DND-41 (cell line): ENCODE measurements at regions not wholly inside any gene's neighbourhood (a gene's known extent, or its start where the extent isn't known, plus 50 kb on each side); places are given as distances from the start of the nearest gene placed in this dataset.

Source experiments
- ATAC-seq: fragments of 200-7000 bp; cut with Tn5 transposase; 3 replicates; pipeline ENCODE4 v1.9.1; 2021; ENCODE audit warnings: low read depth; ENCODE audit not compliant: insufficient read depth
- DNase-seq: peaks from one replicate; pipeline ENCODE4 v3.0.0-alpha.2; 2020
- H2AFZ ChIP-seq: 2 replicates; pipeline ENCODE4 v1.6.0; 2012; ENCODE audit warnings: low read depth, low read length
- H3K27ac ChIP-seq: 2 replicates; pipeline ENCODE4 v1.5.1; 2012; ENCODE audit warnings: low read length, inconsistent platforms
- H3K27me3 ChIP-seq: fragments of 200-600 bp; sonication (generic); 2 replicates; pipeline ENCODE4 v1.6.0; 2012; ENCODE audit warnings: low read length, mild to moderate bottlenecking, inconsistent platforms; ENCODE audit not compliant: insufficient read depth, poor library complexity
- H3K36me3 ChIP-seq: 2 replicates; pipeline ENCODE4 v1.5.1; 2012; ENCODE audit warnings: low read length, inconsistent platforms; ENCODE audit not compliant: insufficient read depth
- H3K4me1 ChIP-seq: 2 replicates; pipeline ENCODE4 v1.5.1; 2012; ENCODE audit warnings: mild to moderate bottlenecking, low read length; ENCODE audit not compliant: insufficient read depth
- H3K4me2 ChIP-seq: 2 replicates; pipeline ENCODE4 v1.6.0; 2012; ENCODE audit warnings: mild to moderate bottlenecking, moderate library complexity, low read length, inconsistent platforms; ENCODE audit not compliant: insufficient read depth
- H3K4me3 ChIP-seq, 2 experiments: fragments of 200-600 bp in 1 of 2; shearing (Covaris generic) in 1 of 2; 2 replicates each; pipeline ENCODE4 v1.5.1; 2012 to 2016; ENCODE audit warnings: inconsistent platforms in 2 of 2, low read length in 2 of 2, mild to moderate bottlenecking in 2 of 2, low read depth in 1 of 2, moderate library complexity in 1 of 2
- H3K79me2 ChIP-seq: 2 replicates; pipeline ENCODE4 v1.6.0; 2012; ENCODE audit warnings: low read length, inconsistent platforms; ENCODE audit not compliant: insufficient read depth
- H3K9ac ChIP-seq: 2 replicates; pipeline ENCODE4 v1.6.0; 2012; ENCODE audit warnings: low read depth, mild to moderate bottlenecking, inconsistent platforms, low read length, moderate library complexity
- H3K9me3 ChIP-seq: 2 replicates; pipeline ENCODE4 v1.5.1; 2012; ENCODE audit warnings: low read length, moderate library complexity, mild to moderate bottlenecking, inconsistent platforms; ENCODE audit not compliant: insufficient read depth, severe bottlenecking
- H4K20me1 ChIP-seq: 2 replicates; pipeline ENCODE4 v1.6.0; 2012; ENCODE audit warnings: low read length; ENCODE audit not compliant: insufficient read depth
- CTCF ChIP-seq: IDR thresholded peaks from 2 replicates; pipeline ENCODE4 v1.5.1; 2012; ENCODE audit warnings: borderline replicate concordance, low read length, moderate library complexity, mild to moderate bottlenecking; ENCODE audit not compliant: poor library complexity, severe bottlenecking; ENCODE audit errors: extremely low read depth
- EZH2 ChIP-seq: IDR thresholded peaks from 3 replicates; pipeline ENCODE4 v1.6.1; 2012; ENCODE audit warnings: borderline replicate concordance, low read depth, mild to moderate bottlenecking, moderate library complexity, low read length, inconsistent platforms; ENCODE audit not compliant: severe bottlenecking

GRCh38 chr13:24032252-24032651 is 128.3 kb upstream of the SPATA13 start:
- Histone ChIP-seq H3K9ac (no peak overlapping the region), H3K36me3 (no peaks in the 10 kb centered on the region), H3K27me3 (peaks cover 8% of the 10 kb centered on the region), H3K4me1 (no peaks in the 10 kb centered on the region), H2AFZ (no peak overlapping the region), H3K27ac (no peak overlapping the region), H3K4me3 (no peak overlapping the region), H4K20me1 (no peaks in the 10 kb centered on the region), H3K4me2 (no peak overlapping the region), H3K9me3 (no peaks in the 10 kb centered on the region), H3K79me2 (no peaks in the 10 kb centered on the region)
- TF ChIP-seq CTCF (no peak), EZH2 (no peak)
- DNase-seq (no peak), ATAC-seq (no peak)

- H3K9ac ChIP-seq, result no peak overlapping the region
- no peaks in the 10 kb centered on the region for H3K79me2 ChIP-seq
- H3K9me3 ChIP-seq, result no peaks in the 10 kb centered on the region
- H3K27ac ChIP-seq, result no peak overlapping the region
- H3K4me1 ChIP-seq, result no peaks in the 10 kb centered on the region
- no peak for ATAC-seq
- H3K4me2 ChIP-seq, result no peak overlapping the region
- H3K27me3 ChIP-seq, result peaks cover 8% of the 10 kb centered on the region
- H3K4me3 ChIP-seq, result no peak overlapping the region
- no peaks in the 10 kb centered on the region for H3K36me3 ChIP-seq
- DNase-seq, result no peak
- no peaks in the 10 kb centered on the region for H4K20me1 ChIP-seq
- no peak overlapping the region for H2AFZ ChIP-seq
- TF ChIP-seq CTCF (no peak), EZH2 (no peak)
These were observed 127.8 kb upstream of the SPATA13 start for GRCh38 chr13:24032674-24033073.

- no peak overlapping the region for H3K27ac ChIP-seq
- H3K4me2 ChIP-seq, result no peak overlapping the region
- no peaks in the 10 kb centered on the region for H3K4me1 ChIP-seq
- no peaks in the 10 kb centered on the region for H3K9me3 ChIP-seq
- H3K4me3 ChIP-seq, result no peak overlapping the region
- no peaks in the 10 kb centered on the region for H3K79me2 ChIP-seq
- ATAC-seq (no peak), DNase-seq (no peak)
- H3K9ac ChIP-seq, result no peak overlapping the region
- TF ChIP-seq EZH2, result no peak
- no peak for TF ChIP-seq CTCF
- no peaks in the 10 kb centered on the region for H4K20me1 ChIP-seq
- H3K36me3 ChIP-seq, result no peaks in the 10 kb centered on the region
- peaks cover 8% of the 10 kb centered on the region for H3K27me3 ChIP-seq
- no peak overlapping the region for H2AFZ ChIP-seq
These were observed 126.8 kb upstream of the SPATA13 start for GRCh38 chr13:24033527-24034302.
